B cell (primary cell): ENCODE measurements at regions not wholly inside any gene's neighbourhood (a gene's known extent, or its start where the extent isn't known, plus 50 kb on each side); places are given as distances from the start of the nearest gene placed in this dataset.

Source experiments
- ATAC-seq: fragments of 200-7000 bp; cut with Tn5 transposase; one replicate; pipeline ENCODE4 v1.10.0; 2021; ENCODE audit warnings: low read depth, mild to moderate bottlenecking, moderate number of reproducible peaks, moderate library complexity
- CTCF ChIA-PET: fragments of 350-600 bp; sonication (Branson Sonifier 250); formaldehyde crosslinking; loops from one replicate; lab custom pipeline; 2021; ENCODE audit warnings: antibody characterized with exemption, inconsistent platforms; lab: Charles Lee
- POLR2A ChIA-PET: fragments of 350-600 bp; sonication (Branson Sonifier 250); formaldehyde crosslinking; loops from one replicate; lab custom pipeline; 2021; ENCODE audit warnings: antibody characterized with exemption; lab: Charles Lee
- DNase-seq: peaks from one replicate; pipeline ENCODE4 v3.0.0; 2013
- H2AFZ ChIP-seq: 2 replicates; pipeline ENCODE4 v1.6.1; 2012; ENCODE audit warnings: mild to moderate bottlenecking, low read depth, low read length; ENCODE audit not compliant: insufficient read depth, poor library complexity, severe bottlenecking
- H3K27ac ChIP-seq, 2 donors: 1 replicate in 1 of 2; 2 replicates in 1 of 2; pipeline ENCODE4 v1.5.1; 2012 to 2013; ENCODE audit warnings: low read length in 2 of 2, mild to moderate bottlenecking in 2 of 2, moderate library complexity in 1 of 2
- H3K27me3 ChIP-seq, 4 experiments: fragments of 200-600 bp in 1 of 4; sonication (generic) in 1 of 4; replicated peaks in 1 of 4; 1 replicate in 2 of 4; 2 replicates in 2 of 4; pipeline versions ENCODE4 v1.6.1 to v1.7.0; 2013 to 2016; ENCODE audit warnings: low read length in 3 of 4, mild to moderate bottlenecking in 2 of 4, mixed read lengths in 1 of 4, moderate library complexity in 1 of 4; ENCODE audit not compliant: insufficient read depth in 4 of 4, control insufficient read depth in 3 of 4; ENCODE audit errors: control extremely low read depth in 1 of 4
- H3K36me3 ChIP-seq, 2 experiments: replicated peaks in 1 of 2; 1 replicate in 1 of 2; 2 replicates in 1 of 2; pipeline versions ENCODE4 v1.6.1 to v1.7.1; 2013; ENCODE audit warnings: low read length in 1 of 2; ENCODE audit not compliant: insufficient read depth in 2 of 2, control insufficient read depth in 1 of 2; ENCODE audit errors: control extremely low read depth in 1 of 2, extremely low read depth in 1 of 2
- H3K4me1 ChIP-seq, 2 donors: fragments of 200-600 bp in 1 of 2; sonication (generic) in 1 of 2; 1 replicate in 1 of 2; 2 replicates in 1 of 2; pipeline versions ENCODE4 v1.5.1 to v1.6.1; 2013 to 2017; ENCODE audit warnings: low read length in 2 of 2; ENCODE audit not compliant: control insufficient read depth in 2 of 2, insufficient read depth in 2 of 2
- H3K4me2 ChIP-seq: replicated peaks from 2 replicates; pipeline ENCODE3; 2012; ENCODE audit warnings: mild to moderate bottlenecking, low read depth, low read length; ENCODE audit not compliant: poor library complexity, severe bottlenecking
- H3K4me3 ChIP-seq, 5 experiments: fragments of 200-600 bp in 1 of 5; sonication (generic) in 1 of 5; 1 replicate in 3 of 5; 2 replicates in 2 of 5; pipeline versions ENCODE4 v1.5.1 to v1.7.0; 2011 to 2016; ENCODE audit warnings: low read length in 4 of 5, mild to moderate bottlenecking in 4 of 5, low read depth in 2 of 5, control low read depth in 1 of 5, moderate library complexity in 1 of 5; ENCODE audit not compliant: insufficient read depth in 1 of 5; ENCODE audit errors: control extremely low read depth in 1 of 5, extremely low read depth in 1 of 5
- H3K79me2 ChIP-seq: fragments of 200-600 bp; sonication (generic); one replicate; pipeline ENCODE4 v1.6.0; 2016; ENCODE audit warnings: low read length; ENCODE audit not compliant: control insufficient read depth, insufficient read depth
- H3K9ac ChIP-seq: fragments of 200-600 bp; sonication (generic); 2 replicates; pipeline ENCODE4 v1.6.1; 2017; ENCODE audit warnings: mild to moderate bottlenecking, low read length, moderate library complexity
- H3K9me3 ChIP-seq, 3 donors: one replicate each; pipeline versions ENCODE4 v1.6.1 to v1.7.1; 2013; ENCODE audit warnings: low read length in 2 of 3; ENCODE audit not compliant: control insufficient read depth in 2 of 3, insufficient read depth in 1 of 3; ENCODE audit errors: control extremely low read depth in 1 of 3
- H4K20me1 ChIP-seq: 2 replicates; pipeline ENCODE4 v1.6.0; 2012; ENCODE audit warnings: mild to moderate bottlenecking, low read length; ENCODE audit not compliant: insufficient read depth, control insufficient read depth, poor library complexity, severe bottlenecking
- H3K27ac Mint-ChIP-seq: one replicate; pipeline ENCODE4 v1.8.0; 2021; ENCODE audit warnings: mixed read lengths
- H3K27me3 Mint-ChIP-seq: one replicate; pipeline ENCODE4 v1.8.0; 2021; ENCODE audit warnings: mixed read lengths
- H3K4me1 Mint-ChIP-seq: one replicate; pipeline ENCODE4 v1.8.0; 2021; ENCODE audit warnings: mixed read lengths
- H3K4me3 Mint-ChIP-seq: one replicate; pipeline ENCODE4 v1.8.0; 2021; ENCODE audit warnings: mixed read lengths
- H3K9me3 Mint-ChIP-seq: one replicate; pipeline ENCODE4 v1.8.0; 2022; ENCODE audit warnings: mixed read lengths; ENCODE audit not compliant: insufficient read depth
- EZH2 ChIP-seq: IDR thresholded peaks from 2 replicates; pipeline ENCODE4 v1.6.1; 2012; ENCODE audit warnings: borderline replicate concordance, low read depth, mild to moderate bottlenecking, moderate library complexity, low read length; ENCODE audit not compliant: insufficient read depth, poor library complexity, severe bottlenecking
- WGBS: methylation state at CpG from one replicate; pipeline ENCODE4 v1.1.5; 2013; ENCODE audit warnings: missing lambda C conversion rate; ENCODE audit not compliant: insufficient coverage; 5-methylcytosine and 5-hydroxymethylcytosine counted together
- intact Hi-C: fragments of 100-400 bp; cut with micrococcal nuclease; formaldehyde crosslinking; loops from one replicate; pipeline ENCODE4 v1.10.0; 2022
- TF ChIP-seq, protein P1 (sequence below): fragments of 200-600 bp; IDR thresholded peaks from one replicate; pipeline ENCODE4 v1.8.0; 2022; ENCODE audit warnings: antibody characterized with exemption, mild to moderate bottlenecking

GRCh38 chr7:94115316-94115715 lies 111.2 kb upstream of the BET1 start:
- Histone ChIP-seq H3K27me3 (no peaks in the 10 kb centered on the region), H3K4me3 (no peak overlapping the region), H3K4me2 (no peak overlapping the region), H3K9ac (no peak overlapping the region), H3K79me2 (no peaks in the 10 kb centered on the region), H3K36me3 (no peaks in the 10 kb centered on the region), H2AFZ (no peak overlapping the region), H3K9me3 (no peaks in the 10 kb centered on the region), H3K4me1 (no peaks in the 10 kb centered on the region), H3K27ac (no peak overlapping the region), H4K20me1 (no peaks in the 10 kb centered on the region)
- no peak overlapping the region for H3K27ac Mint-ChIP-seq
- intact Hi-C loops, result loop anchor here (10.0 kb wide), 1 partner anchor 109 kb away; no protein-coding TSS in a partner anchor
- no peak overlapping the region for H3K4me3 Mint-ChIP-seq
- ATAC-seq, result no peak
- CTCF ChIA-PET, result no interaction called here
- WGBS, result no CpG with 5 or more reads among the region's 2 CpGs
- H3K27me3 Mint-ChIP-seq, result peaks cover 4% of the 10 kb centered on the region
- POLR2A ChIA-PET, result no interaction called here
- no peaks in the 10 kb centered on the region for H3K4me1 Mint-ChIP-seq
- no peak for TF ChIP-seq EZH2
- TF ChIP-seq, protein P1, sequence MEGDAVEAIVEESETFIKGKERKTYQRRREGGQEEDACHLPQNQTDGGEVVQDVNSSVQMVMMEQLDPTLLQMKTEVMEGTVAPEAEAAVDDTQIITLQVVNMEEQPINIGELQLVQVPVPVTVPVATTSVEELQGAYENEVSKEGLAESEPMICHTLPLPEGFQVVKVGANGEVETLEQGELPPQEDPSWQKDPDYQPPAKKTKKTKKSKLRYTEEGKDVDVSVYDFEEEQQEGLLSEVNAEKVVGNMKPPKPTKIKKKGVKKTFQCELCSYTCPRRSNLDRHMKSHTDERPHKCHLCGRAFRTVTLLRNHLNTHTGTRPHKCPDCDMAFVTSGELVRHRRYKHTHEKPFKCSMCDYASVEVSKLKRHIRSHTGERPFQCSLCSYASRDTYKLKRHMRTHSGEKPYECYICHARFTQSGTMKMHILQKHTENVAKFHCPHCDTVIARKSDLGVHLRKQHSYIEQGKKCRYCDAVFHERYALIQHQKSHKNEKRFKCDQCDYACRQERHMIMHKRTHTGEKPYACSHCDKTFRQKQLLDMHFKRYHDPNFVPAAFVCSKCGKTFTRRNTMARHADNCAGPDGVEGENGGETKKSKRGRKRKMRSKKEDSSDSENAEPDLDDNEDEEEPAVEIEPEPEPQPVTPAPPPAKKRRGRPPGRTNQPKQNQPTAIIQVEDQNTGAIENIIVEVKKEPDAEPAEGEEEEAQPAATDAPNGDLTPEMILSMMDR, result no peak
- no peaks in the 10 kb centered on the region for H3K9me3 Mint-ChIP-seq
- DNase-seq, result no peak

DNA sequence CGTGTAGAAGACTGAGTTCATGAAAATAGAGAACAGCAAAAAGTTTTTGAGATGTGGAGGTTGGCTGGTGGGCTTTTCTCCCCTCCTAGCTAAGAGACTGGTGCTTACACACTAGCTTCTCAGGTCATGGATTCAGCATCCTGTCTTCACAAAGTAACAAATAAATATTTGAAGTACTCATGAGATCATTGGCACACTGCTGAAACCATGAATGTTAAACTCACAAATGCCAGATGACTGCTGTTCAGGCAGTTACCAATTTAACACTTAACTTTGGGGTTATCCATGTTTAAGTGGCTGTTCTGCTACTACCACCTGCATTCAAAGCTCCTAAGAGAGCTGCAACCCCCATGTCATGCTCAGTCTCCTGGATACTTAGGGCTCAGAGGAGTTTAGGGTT lies 119.0 kb upstream of the BET1 start:
- H3K27me3 ChIP-seq, result peaks cover 0 to 5% (median 4%) of the 10 kb centered on the region in 4 experiments
- no peak overlapping the region for H3K4me2 ChIP-seq
- no peak for DNase-seq
- Mint-ChIP-seq H3K4me3 (no peak overlapping the region), H3K9me3 (no peaks in the 10 kb centered on the region), H3K27ac (no peak overlapping the region), H3K4me1 (no peaks in the 10 kb centered on the region), H3K27me3 (peaks cover 18% of the 10 kb centered on the region)
- no peak overlapping the region for H3K27ac ChIP-seq
- no peak for ATAC-seq
- H3K79me2 ChIP-seq, result no peaks in the 10 kb centered on the region
- H3K4me1 ChIP-seq, result no peaks in the 10 kb centered on the region
- intact Hi-C loops, result no loop called here
- no peaks in the 10 kb centered on the region for H4K20me1 ChIP-seq
- no peak overlapping the region for H3K4me3 ChIP-seq
- WGBS, result no CpG with 5 or more reads among the region's 1 CpG
- CTCF ChIA-PET, result no interaction called here
- no peak overlapping the region for H3K9ac ChIP-seq
- no peaks in the 10 kb centered on the region for H3K36me3 ChIP-seq
- no peak overlapping the region for H2AFZ ChIP-seq
- no peak for TF ChIP-seq EZH2
- TF ChIP-seq, protein P1, result no peak
- POLR2A ChIA-PET, result no interaction called here
- H3K9me3 ChIP-seq, result no peaks in the 10 kb centered on the region
